HEK293 (cell line): ENCODE measurements at regions not wholly inside any gene's neighbourhood (a gene's known extent, or its start where the extent isn't known, plus 50 kb on each side); places are given as distances from the start of the nearest gene placed in this dataset.

Source experiments
- ZBTB44 ChIP-seq: fragments of 450-650 bp; IDR thresholded peaks from 2 replicates; pipeline ENCODE4 v1.5.1; 2018; ENCODE audit warnings: missing biosample characterization, mild to moderate bottlenecking, missing genetic modification characterization
- ZBTB8A ChIP-seq: fragments of 450-650 bp; formaldehyde crosslinking; IDR thresholded peaks from 2 replicates; pipeline ENCODE4 v1.5.1; 2016; ENCODE audit warnings: missing biosample characterization, missing genetic modification characterization
- ZNF174 ChIP-seq: fragments of 450-650 bp; formaldehyde crosslinking; IDR thresholded peaks from 2 replicates; pipeline ENCODE4 v1.5.0; 2017; ENCODE audit warnings: missing biosample characterization, mild to moderate bottlenecking, missing genetic modification characterization
- ZNF426 ChIP-seq: fragments of 450-650 bp; formaldehyde crosslinking; IDR thresholded peaks from 2 replicates; pipeline ENCODE4 v1.5.1; 2017; ENCODE audit warnings: missing biosample characterization, missing genetic modification characterization, mild to moderate bottlenecking, inconsistent platforms, moderate library complexity
- ZNF830 ChIP-seq: fragments of 450-650 bp; IDR thresholded peaks from 2 replicates; pipeline ENCODE4 v1.5.0; 2018; ENCODE audit warnings: missing biosample characterization, missing genetic modification characterization, low read depth, mild to moderate bottlenecking, moderate library complexity

- TF ChIP-seq ZNF830 (tag by site-specific recombination) (no peak), ZBTB44 (no peak), ZBTB8A (tag by site-specific recombination) (no peak), ZNF426 (no peak), ZNF174 (tag by site-specific recombination) (no peak)
Observed at GRCh38 chr10:131534836-131535235, 223.3 kb upstream of the TCERG1L start.
